ENCODE measurements at regions not wholly inside any gene's neighbourhood (a gene's known extent, or its start where the extent isn't known, plus 50 kb on each side); places are given as distances from the start of the nearest gene placed in this dataset.
"Not testable (repeated sequence)": the region's sequence is repeated elsewhere in the genome, so short reads cannot be mapped to it uniquely, and the experiment has no call there.

DNA sequence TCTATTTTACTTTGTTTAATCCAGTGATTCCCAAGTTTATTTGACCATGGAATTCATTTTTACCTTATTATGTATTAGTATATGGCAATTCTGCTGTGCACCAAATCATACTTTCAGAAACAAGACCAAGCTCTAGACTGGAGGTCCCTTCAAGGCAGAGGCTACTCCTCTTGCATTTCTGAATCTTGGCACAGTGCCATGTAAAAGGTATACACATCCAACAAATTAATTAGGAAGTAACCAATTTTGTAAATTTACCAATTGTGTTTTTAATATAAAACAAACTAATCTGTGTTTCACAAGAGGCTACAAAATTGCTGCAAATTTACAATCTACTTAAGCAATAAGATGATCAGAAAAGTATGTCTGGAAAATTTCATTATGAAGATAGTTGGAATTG is 712.2 kb upstream of the HS3ST1 start:
- no peak for DNase-seq

DNA sequence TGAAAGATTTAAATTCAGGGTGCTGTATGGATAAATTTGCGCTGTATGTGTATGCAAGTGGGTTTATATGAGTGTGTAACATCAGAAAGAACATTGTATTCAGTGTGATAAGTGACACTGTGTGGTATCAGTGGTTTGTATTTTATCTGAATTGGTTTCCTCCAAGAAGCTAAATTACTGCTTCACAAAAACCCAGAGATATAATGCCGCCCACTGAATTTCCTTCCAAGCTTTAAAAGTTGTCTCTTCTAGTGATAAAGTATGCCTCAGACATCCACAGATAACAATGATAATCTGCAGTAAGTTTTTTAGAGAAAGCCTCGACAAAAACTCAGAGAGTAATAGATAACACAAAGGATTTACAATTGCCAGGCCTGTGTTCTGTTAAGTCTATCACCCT is 710.6 kb upstream of the HS3ST1 start:
- no peak for DNase-seq

DNA sequence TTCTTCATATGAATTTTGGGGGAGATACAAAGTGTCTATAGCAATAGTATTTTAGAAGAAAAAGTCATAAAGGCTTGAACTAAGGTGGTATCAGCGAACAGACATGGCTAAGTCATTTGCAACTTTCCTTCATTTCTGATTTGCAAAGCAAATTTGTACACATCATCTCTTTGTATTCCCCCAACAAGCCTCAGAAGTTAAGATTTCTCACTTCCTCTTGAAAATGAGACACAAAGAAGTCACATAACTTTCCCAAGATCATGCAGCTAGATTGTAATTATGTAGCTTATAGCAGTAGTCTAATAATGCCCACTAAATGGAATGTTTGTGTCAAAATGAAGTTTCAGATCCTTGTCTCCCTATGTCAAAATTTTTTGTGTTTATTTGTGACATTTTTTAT is 709.8 kb upstream of the HS3ST1 start:
- DNase-seq = no peak

DNA sequence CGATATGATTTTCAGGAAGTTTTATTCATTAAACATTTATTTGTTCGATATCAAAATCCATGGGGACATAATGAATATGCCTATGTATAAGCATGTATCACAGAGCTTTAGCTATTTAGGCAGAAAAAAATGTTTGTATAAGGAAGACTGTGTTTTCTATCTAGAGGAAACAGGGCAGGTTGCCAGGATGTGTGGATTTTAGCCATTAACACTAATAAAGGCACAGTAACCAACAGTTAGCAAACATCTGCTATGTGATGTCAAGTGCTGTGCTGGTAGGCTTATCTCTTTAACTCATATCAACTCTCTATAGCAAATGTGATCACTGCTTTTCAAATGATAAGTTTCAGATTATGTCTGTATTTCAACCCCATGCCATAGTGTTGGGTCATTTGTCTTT is 708.9 kb upstream of the HS3ST1 start:
- DNase-seq = no peak

DNA sequence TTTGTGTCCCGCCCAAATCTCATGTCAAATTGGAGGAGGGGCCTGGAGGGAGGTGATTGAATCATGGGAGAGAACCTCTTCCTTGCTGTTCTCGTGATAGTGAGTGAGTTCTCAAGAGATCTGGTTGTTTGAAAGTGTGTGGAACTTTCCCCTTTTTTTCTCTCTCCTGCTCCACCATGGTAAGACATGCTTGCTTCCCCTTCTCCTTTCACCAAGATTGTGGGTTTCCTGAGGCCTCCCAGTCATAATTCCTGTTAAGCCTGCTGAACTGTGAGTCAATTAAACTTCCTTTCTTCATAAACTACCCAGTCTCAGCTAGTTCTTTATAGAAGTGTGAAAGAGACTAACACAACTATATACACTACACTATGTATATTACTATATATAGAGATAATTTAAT is 697.8 kb upstream of the HS3ST1 start:
- no peak for DNase-seq

DNA sequence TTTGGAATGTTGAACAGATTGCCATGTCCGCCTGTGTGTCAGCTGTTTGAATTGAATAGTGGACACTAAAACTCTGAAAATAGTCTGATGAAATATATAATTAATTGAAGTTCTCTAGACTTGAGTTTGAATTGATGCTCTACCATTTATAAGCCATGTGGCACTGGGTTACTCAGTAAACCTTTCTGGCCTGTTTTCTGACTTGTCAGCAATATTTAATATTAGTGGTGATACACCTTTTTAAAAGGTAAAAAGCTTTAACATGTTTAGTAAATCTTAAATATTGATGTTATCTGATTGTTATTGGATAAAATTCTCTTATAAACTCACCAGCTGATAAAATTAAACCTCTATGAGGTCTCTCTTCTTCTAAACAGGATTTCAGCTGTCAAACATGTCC is 695.4 kb upstream of the HS3ST1 start:
- no peak for DNase-seq

DNA sequence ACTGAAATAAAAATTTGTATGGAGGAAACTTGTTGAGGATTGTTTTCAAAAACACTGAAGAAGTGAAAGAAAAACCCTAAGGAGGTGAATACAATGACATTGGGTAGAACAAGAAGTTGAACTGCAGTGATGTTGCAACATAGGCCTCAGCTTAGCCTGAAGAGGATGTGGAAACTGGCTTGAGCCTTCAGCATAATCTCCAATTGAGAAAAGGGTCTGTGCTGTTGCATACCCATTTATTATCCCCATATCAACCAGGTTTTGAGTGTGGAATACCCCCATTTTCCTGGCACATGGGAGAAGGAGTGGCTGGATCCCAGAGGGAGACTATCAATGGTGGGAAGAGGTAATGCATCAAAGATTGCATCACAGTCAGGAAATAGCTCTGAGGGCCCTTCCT is 695.0 kb upstream of the HS3ST1 start:
- DNase-seq = no peak

DNA sequence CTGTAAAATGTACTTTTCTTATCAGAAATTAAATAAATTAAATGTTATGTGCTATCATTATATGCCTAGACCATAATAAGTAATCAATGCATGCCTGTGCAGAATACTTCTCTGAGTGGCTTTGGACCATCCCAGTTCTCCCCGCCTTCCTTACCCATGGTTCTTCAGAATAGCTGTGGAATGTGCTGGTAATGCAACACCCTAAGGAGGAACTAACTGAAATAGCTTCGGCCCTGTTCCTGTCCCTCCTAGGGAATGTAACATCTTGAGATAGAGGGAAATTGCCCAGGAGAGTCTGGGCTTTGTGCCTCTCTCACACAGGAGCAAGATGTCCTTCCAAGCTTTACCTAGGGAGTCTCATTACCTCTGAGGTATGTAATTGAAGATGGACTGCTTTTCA is 693.6 kb upstream of the HS3ST1 start:
- DNase-seq = no peak

DNA sequence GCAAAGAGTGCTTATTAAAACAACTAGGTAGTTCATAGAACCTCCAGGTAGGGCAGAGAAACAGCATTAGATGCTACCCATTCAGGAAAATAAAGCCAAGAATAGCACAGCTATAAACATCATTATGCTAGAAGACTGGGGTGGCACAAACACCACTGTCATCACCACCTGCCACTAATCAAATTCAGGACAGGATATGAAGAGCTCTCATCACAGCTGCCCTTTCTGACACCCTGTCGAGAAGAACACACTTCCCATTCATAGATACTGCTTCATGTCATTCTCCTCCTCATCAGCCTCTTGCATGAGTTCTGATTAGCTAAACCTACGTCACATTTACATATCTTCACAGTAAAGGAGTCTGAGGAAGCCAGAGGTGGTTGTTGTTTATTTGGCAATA is 692.3 kb upstream of the HS3ST1 start:
- no peak for DNase-seq

DNA sequence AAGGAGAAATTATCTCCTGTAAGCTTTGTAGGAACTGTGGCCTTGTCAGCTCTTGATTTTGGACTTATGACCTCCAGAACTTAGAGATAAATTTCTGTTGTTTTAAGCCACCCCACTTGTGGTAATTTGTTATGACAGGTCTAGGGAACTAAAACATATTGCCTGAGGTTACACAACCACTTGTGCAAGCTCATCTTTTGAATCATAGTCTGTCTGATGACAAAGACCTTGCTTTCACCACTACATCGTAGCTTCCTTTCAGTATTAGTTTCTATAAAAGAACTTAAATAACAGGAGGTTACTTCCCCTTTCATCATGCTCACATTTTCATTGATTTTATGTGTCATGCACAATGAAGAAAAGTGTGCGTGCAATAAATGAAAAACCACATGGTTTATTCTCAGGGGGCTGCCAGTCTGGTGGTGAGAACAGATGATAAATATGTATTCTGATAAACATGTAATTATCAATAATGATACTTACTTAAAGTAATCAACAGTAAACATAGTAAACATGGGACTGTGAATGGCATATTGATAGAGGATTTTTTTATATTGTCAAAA is 690.0 kb upstream of the HS3ST1 start:
- no peak for DNase-seq

DNA sequence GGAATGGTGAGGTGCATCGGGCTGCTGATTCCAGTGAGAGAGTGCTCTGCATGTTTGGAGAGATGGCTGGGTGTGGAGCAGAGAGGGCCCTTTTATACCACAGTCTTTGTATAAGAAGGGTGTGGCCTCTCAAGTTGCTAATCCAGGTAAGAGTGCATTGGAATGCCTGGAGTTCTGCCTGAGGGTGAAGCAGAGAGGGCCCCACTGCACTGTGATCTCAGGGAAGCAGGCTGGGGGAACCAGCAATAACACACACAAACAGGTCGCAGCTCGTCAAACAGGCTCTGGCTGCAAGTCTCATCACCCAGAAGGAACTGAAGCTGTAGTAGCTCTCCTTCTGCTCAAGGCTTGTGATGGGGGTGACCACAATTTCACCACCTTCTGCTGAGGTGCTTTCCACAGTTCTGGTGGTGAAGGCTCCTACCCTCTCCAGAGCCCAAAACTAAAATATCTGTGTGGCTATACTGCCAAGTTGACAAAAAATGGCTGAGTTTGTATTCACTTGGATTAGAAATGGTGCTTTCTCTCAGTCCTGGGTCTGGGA is 687.4 kb upstream of the HS3ST1 start:
- no peak for DNase-seq

DNA sequence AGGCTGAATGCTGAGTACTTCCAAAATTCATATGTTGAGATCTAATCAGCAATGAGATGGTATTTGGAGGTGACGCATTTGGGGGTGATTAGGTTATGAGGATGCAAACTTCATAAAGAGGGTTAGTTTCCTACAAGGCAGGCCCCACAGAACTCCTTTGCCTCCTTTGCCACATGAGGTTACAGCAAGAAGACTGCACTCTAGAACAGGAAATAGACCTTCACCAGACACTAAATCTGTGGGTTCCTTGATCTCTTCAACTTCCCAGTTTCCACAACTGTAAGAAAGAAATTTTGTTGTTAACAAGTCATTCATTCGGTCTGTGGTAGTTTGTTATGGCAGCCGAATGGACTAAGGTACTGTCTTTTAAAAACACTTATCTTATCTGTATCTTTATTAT is 681.9 kb upstream of the HS3ST1 start:
- DNase-seq = no peak

DNA sequence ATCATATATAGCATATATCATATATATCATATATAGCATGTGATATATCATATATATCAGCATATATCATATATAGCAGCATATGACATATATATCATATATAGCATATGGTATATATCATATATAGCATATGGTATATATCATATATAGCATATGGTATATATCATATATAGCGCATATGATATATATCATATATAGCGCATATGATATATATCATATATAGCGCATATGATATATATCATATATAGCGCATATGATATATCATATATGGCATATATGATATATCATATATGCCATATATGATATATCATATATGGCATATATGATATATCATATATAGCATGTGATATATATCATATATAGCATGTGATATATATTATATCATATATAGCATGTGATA is 680.4 kb upstream of the HS3ST1 start:
- DNase-seq = not testable (repeated sequence)

DNA sequence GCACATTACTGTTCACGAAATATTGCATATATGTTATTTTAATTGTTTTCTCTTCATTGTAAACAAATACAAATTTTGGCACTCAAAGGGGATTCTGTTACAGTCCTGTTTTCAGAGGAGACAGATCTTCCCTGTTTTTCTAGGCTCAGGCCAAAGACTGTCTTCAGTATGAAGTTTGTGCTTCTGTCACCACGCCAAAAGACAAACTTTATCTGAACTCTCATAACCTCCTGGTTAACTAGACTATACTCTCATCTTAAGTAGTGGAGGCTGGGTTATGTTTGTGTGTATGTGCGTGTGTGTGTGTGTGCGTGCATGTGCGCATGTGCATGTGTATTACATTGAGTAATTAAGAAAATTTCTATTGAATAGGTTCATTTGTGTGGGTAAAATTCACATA is 676.8 kb upstream of the HS3ST1 start:
- no peak for DNase-seq

DNA sequence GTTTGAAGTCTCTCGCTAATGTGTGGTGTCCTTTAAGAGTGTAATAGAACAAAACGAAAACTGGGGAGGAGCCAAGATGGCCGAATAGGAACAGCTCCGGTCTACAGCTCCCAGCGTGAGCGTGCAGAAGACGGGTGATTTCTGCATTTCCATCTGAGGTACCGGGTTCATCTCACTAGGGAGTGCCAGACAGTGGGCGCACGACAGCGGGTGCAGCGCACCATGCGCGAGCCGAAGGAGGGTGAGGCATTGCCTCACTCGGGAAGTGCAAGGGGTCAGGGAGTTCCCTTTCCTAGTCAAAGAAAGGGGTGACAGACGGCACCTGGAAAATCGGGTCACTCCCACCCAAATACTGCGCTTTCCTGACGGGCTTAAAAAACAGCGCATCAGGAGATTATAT is 661.2 kb upstream of the HS3ST1 start:
- not testable (repeated sequence) for DNase-seq

DNA sequence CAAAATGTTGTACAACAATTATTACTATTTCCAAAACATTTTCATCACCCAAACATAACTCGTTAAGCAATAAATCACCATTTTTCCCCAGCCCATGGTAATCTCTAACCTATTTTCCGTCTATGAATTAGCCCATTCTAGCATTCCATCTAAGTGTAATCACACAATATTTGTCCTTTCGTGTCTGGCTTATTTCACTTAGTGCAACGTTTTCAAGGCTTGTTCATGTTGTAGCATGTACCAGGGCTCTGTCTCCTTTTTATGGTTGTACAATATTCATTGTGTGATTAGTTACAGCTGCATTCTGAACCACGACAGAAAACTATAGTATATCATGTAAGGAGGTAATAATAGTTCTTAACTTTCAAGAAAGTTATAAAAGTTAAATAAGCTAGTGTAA is 656.0 kb upstream of the HS3ST1 start:
- no peak for DNase-seq

DNA sequence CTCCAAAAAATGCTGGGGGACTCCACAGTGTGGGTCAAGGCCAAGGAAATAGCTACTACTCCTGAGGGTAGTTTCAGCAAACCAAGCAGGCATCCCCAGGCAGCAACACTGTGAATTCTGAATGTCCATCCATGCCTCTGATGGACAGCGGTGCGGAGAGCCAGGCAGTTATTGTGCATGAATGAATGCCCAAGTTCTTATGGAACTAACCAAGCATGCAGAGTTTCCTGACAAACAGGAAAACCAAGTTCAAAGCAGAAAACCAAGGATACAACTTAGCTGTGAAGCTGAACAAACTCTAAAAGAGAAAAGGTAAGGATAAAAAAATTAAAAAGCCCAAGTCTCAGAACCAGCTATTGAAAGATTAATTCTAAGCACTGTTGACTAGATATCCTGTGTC is 642.6 kb upstream of the HS3ST1 start:
- DNase-seq = no peak

DNA sequence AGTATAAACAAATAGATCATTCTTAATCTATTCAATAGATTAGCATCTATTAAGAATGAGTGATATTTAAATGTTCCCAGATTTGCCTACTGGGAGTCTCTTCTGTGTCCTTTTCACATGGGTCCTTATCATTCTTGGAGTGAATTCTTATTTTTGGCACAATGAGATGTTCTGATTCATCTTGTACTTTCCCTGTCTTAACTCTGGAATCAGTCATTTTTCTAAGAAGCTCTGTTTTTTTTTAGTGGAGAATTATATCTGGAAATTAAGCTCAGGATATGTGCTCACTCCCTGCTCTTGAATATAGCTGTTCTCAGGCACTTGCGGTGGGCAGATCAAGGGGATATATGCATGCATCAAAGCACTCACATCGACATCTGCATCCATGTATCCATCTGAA is 625.3 kb upstream of the HS3ST1 start:
- DNase-seq = no peak

DNA sequence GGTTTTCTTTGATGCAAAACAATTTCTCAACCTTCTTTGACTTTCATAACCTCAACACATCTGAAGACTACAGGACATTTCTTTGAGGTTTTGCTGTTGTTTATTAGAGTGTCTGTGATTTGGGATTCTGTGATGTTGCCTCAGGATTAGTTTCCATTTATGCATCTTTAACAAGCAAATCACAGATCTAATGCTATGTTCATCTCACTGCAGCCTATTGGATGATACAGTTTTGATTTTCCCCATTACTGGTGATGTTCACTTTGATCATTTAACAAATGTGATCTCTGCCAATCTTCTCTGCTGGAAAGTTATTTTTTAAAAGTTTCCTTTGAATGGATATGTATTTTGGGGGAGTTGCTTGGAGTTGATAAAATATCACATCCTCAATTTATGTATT is 624.9 kb upstream of the HS3ST1 start:
- DNase-seq = no peak

DNA sequence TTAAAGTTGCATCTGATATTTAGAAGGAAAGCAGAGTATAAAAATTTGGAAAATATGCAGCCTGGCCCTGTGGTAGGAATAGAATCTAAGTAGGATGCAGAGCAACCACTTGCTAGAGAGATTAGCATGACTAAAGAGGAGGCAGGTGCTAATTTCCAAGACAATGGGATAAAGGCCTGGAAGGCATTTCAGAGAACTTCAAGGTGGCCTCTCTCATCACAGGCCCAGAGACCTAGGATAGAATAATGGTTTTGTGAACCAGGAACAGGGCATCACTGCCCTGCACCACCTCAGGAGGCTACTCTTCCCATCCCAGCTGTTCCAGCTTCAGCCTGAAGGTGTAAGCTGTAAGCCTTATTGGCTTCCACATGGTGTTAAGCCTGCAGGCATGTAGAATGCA is 621.7 kb upstream of the HS3ST1 start:
- no peak for DNase-seq

DNA sequence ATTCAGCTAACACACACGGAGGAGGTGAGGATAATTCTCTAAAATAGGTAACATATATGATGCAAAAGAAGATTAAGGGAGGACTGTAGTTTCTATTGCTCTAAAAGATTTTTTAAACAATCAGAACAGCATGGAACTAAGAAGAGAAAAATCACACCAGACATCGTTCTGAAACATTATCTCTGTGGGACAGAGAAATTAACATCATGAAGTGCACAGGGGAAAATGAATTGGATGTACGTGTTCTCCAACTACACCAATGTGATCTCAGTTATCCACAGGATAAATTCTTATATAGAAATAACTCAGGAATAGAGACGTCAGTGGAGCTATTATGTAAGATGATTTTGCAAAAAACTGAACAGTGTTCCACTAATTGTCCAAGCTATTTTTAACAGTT is 614.1 kb upstream of the HS3ST1 start:
- no peak for DNase-seq

DNA sequence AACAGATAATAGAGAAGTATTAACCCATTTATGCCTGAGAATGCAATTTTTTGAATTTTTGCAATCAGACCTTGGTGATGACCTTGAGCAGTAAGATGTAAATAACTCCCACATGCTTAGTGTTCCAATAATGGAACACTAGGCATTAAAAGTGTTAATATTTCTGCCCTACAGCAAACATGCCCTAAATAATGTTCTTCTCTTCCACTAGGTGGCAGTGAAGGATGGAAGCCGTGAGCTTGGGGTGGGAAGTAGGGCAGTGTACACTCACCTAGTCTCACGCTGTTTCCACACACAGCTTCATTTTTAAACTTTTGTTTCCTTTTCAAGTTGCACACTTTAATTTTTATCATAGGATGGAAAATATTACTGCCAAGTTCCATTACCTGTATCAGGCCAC is 613.1 kb upstream of the HS3ST1 start:
- DNase-seq = no peak

DNA sequence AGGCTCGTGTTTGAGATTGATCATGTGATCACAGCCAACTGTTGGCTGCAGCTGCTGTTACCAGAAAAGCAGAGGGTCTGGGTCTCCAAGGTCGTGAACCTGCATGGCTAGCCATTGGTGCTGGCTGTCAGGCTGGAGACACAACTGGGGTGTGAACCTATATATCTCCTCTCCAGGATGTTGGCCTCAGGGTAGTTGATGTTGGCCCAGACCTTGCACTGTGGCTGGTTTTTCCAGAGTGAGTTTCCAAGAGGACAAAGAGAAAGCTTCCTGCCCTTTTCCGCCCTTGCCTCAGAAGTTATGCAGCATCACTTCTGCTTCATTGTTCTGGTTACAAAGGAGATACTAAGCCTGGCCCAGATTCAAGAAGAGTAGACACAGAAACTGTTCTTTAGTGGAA is 607.8 kb upstream of the HS3ST1 start:
- DNase-seq = no peak

DNA sequence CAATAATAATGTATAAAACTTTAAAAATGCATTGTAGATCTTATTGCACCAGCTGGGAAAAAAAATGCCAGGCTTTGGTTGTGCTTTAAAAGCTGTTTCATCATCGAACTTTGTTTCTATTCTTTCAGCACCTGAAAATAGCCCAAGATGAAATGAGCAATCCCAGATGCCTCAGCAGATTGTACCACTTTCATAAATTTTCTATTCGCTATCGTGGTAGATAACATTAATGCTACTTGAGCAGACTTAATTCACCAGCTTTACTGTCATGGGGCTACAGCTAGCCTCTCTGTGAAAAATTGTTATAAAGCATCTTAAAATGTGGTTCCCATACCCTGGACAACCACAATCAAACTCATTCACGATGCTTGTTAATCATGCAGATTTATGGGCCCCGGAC is 599.6 kb upstream of the HS3ST1 start:
- DNase-seq = no peak

DNA sequence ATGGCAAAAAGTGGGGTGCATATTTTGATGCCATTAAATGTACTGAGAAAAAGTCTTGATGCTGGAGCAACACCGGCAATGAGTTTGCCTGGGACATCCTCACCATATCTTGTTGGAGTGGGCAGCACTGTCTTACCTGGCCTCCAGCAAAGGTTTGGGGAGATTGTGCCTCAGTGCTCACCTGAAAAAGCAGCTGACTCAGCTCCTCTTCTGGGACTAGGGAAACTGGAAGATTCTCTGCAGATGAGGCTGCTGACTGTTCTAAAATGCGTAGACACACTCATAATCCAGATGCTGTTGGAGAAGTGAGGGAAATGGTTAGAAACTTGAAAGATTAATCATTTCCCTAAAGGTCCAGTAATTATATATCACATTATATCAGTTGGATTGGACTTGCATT is 593.7 kb upstream of the HS3ST1 start:
- no peak for DNase-seq

DNA sequence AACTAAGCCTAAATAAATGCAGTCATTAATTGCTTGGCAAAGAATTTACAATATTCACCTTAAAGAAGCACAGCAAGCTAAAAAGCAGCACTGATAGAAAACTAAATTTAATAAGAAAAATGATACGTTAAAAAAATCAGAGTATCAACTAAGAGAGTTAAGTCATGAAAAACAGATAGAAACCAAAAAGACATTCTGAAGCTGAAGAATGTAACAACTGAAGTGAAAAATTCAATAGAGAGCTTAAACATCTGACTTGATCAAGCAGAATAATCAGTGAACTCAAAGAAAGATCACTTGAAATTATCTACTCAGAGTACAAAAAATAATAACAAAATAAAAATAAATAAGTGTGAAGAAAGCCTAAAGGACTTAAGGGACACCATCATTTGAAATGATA is 588.0 kb upstream of the HS3ST1 start:
- DNase-seq = no peak

All from activated naive CD4-positive, alpha-beta T cell treated with anti-CD3 and anti-CD28 coated beads, Interleukin-2, amount 50 U/mL, for 16 hours (primary cell).